Osteoblast (primary cell): ENCODE measurements at regions not wholly inside any gene's neighbourhood (a gene's known extent, or its start where the extent isn't known, plus 50 kb on each side); places are given as distances from the start of the nearest gene placed in this dataset.

Source experiments
- DNase-seq: peaks from one replicate; pipeline ENCODE4 v3.0.0; 2011; ENCODE audit warnings: low spot score, mixed read lengths; ENCODE audit not compliant: insufficient read length; ENCODE audit errors: missing footprints
- H2AFZ ChIP-seq: 2 replicates; pipeline ENCODE4 v1.6.0; 2011; ENCODE audit warnings: mild to moderate bottlenecking, low read length
- H3K27ac ChIP-seq: 2 replicates; pipeline ENCODE4 v1.5.1; 2011; ENCODE audit warnings: mild to moderate bottlenecking, low read depth, low read length, moderate library complexity
- H3K27me3 ChIP-seq: 2 replicates; pipeline ENCODE4 v1.6.0; 2012; ENCODE audit warnings: mild to moderate bottlenecking, control low read depth, inconsistent platforms, low read length, moderate library complexity; ENCODE audit not compliant: insufficient read depth
- H3K36me3 ChIP-seq: 2 replicates; pipeline ENCODE4 v1.5.1; 2011; ENCODE audit warnings: mild to moderate bottlenecking, low read length, control low read depth, moderate library complexity; ENCODE audit not compliant: insufficient read depth
- H3K4me1 ChIP-seq: 2 replicates; pipeline ENCODE4 v1.5.1; 2011; ENCODE audit warnings: mild to moderate bottlenecking, low read length, control low read depth, moderate library complexity; ENCODE audit not compliant: insufficient read depth
- H3K4me2 ChIP-seq: 2 replicates; pipeline ENCODE4 v1.6.0; 2011; ENCODE audit warnings: mild to moderate bottlenecking, low read length; ENCODE audit not compliant: insufficient read depth
- H3K4me3 ChIP-seq: fragments of 200-600 bp; sonication (generic); 3 replicates; pipeline ENCODE4 v1.5.1; 2012; ENCODE audit warnings: mild to moderate bottlenecking, low read length, inconsistent platforms; ENCODE audit not compliant: insufficient read depth
- H3K79me2 ChIP-seq: 2 replicates; pipeline ENCODE4 v1.6.0; 2012; ENCODE audit warnings: mild to moderate bottlenecking, low read length, control low read depth, inconsistent platforms; ENCODE audit not compliant: insufficient read depth
- H3K9me3 ChIP-seq: 2 replicates; pipeline ENCODE4 v1.5.1; 2011; ENCODE audit warnings: low read depth, low read length, control low read depth
- H4K20me1 ChIP-seq: 2 replicates; pipeline ENCODE4 v1.6.0; 2012; ENCODE audit warnings: mild to moderate bottlenecking, low read length, control low read depth; ENCODE audit not compliant: insufficient read depth
- CTCF ChIP-seq: IDR thresholded peaks from 2 replicates; pipeline ENCODE4 v1.5.1; 2011; ENCODE audit warnings: mild to moderate bottlenecking, low read depth, low read length, moderate library complexity; ENCODE audit errors: extremely low read depth

- H3K9me3 ChIP-seq: no peaks in the 10 kb centered on the region
- H3K79me2 ChIP-seq: no peaks in the 10 kb centered on the region
- no peak overlapping the region for H3K4me3 ChIP-seq
- H3K27ac ChIP-seq: no peak overlapping the region
- no peak overlapping the region for H3K4me2 ChIP-seq
- DNase-seq: no peak
- no peaks in the 10 kb centered on the region for H3K36me3 ChIP-seq
- H3K27me3 ChIP-seq: no peaks in the 10 kb centered on the region
- H2AFZ ChIP-seq: no peak overlapping the region
- no peaks in the 10 kb centered on the region for H4K20me1 ChIP-seq
- no peak for TF ChIP-seq CTCF
- no peaks in the 10 kb centered on the region for H3K4me1 ChIP-seq
These were observed 210.1 kb downstream of the CDH9 start for GRCh38 chr5:26828294-26828693.

GRCh38 chr5:26813235-26813634 lies 225.2 kb downstream of the CDH9 start:
- no peaks in the 10 kb centered on the region for H4K20me1 ChIP-seq
- no peaks in the 10 kb centered on the region for H3K4me1 ChIP-seq
- no peak for DNase-seq
- no peak for TF ChIP-seq CTCF
- H3K27me3 ChIP-seq: no peaks in the 10 kb centered on the region
- H3K79me2 ChIP-seq: no peaks in the 10 kb centered on the region
- H3K4me2 ChIP-seq: no peak overlapping the region
- no peak overlapping the region for H2AFZ ChIP-seq
- no peak overlapping the region for H3K4me3 ChIP-seq
- H3K9me3 ChIP-seq: peaks cover 6% of the 10 kb centered on the region
- no peaks in the 10 kb centered on the region for H3K36me3 ChIP-seq
- H3K27ac ChIP-seq: no peak overlapping the region

GRCh38 chr5:26812714-26813113 lies 225.7 kb downstream of the CDH9 start:
- no peak overlapping the region for H3K27ac ChIP-seq
- no peaks in the 10 kb centered on the region for H3K79me2 ChIP-seq
- no peak for TF ChIP-seq CTCF
- no peak for DNase-seq
- H3K27me3 ChIP-seq: no peaks in the 10 kb centered on the region
- no peaks in the 10 kb centered on the region for H4K20me1 ChIP-seq
- H3K36me3 ChIP-seq: no peaks in the 10 kb centered on the region
- no peak overlapping the region for H2AFZ ChIP-seq
- H3K4me2 ChIP-seq: no peak overlapping the region
- H3K4me3 ChIP-seq: no peak overlapping the region
- no peaks in the 10 kb centered on the region for H3K4me1 ChIP-seq
- H3K9me3 ChIP-seq: peaks cover 8% of the 10 kb centered on the region

GRCh38 chr5:26807231-26808199 lies 230.9 kb downstream of the CDH9 start:
- DNase-seq: no peak
- Histone ChIP-seq H3K27ac (no peak overlapping the region), H4K20me1 (no peaks in the 10 kb centered on the region), H3K79me2 (no peaks in the 10 kb centered on the region), H3K9me3 (peaks cover 4% of the 10 kb centered on the region), H3K4me2 (no peak overlapping the region), H2AFZ (no peak overlapping the region), H3K4me3 (no peak overlapping the region), H3K27me3 (no peaks in the 10 kb centered on the region), H3K4me1 (no peaks in the 10 kb centered on the region), H3K36me3 (no peaks in the 10 kb centered on the region)
- no peak for TF ChIP-seq CTCF
